Endometrial microvascular endothelial cells (primary cell): ENCODE measurements at regions not wholly inside any gene's neighbourhood (a gene's known extent, or its start where the extent isn't known, plus 50 kb on each side); places are given as distances from the start of the nearest gene placed in this dataset.

Source experiments
- in situ Hi-C: cut with HindIII; loops from 2 replicates; pipeline ENCODE4 v1.10.0; 2017; ENCODE audit warnings: low sequenced_read_pairs, low pct_unique_long_range_greater_than_20kb; ENCODE audit errors: inconsistent ontology term

- in situ Hi-C loops: no loop called here
These were observed 1073.3 kb downstream of the ADGRL2 start for GRCh38 chr1:82874041-82874440.

- in situ Hi-C loops: no loop called here
These were observed 1069.6 kb downstream of the ADGRL2 start for GRCh38 chr1:82870332-82870731.

GRCh38 chr1:82867781-82868180 is 1067.0 kb downstream of the ADGRL2 start:
- in situ Hi-C loops: no loop called here

GRCh38 chr1:82861749-82862148 is 1061.0 kb downstream of the ADGRL2 start:
- in situ Hi-C loops: no loop called here

- in situ Hi-C loops: no loop called here
These were observed 1057.3 kb downstream of the ADGRL2 start for GRCh38 chr1:82858031-82858430.

- in situ Hi-C loops: no loop called here
These were observed 1048.7 kb downstream of the ADGRL2 start for GRCh38 chr1:82849460-82849859.

GRCh38 chr1:82848043-82848442 is 1047.3 kb downstream of the ADGRL2 start:
- in situ Hi-C loops: no loop called here

GRCh38 chr1:82845866-82846265 is 1045.1 kb downstream of the ADGRL2 start:
- in situ Hi-C loops: no loop called here

GRCh38 chr1:82844911-82845827 is 1044.4 kb downstream of the ADGRL2 start:
- in situ Hi-C loops: no loop called here

- in situ Hi-C loops: no loop called here
These were observed 1043.7 kb downstream of the ADGRL2 start for GRCh38 chr1:82844447-82844846.

GRCh38 chr1:82843876-82844275 is 1043.1 kb downstream of the ADGRL2 start:
- in situ Hi-C loops: no loop called here

GRCh38 chr1:82840192-82840591 is 1039.5 kb downstream of the ADGRL2 start:
- in situ Hi-C loops: no loop called here

GRCh38 chr1:82837766-82838465 is 1037.2 kb downstream of the ADGRL2 start:
- in situ Hi-C loops: no loop called here

GRCh38 chr1:82836973-82837680 is 1036.4 kb downstream of the ADGRL2 start:
- in situ Hi-C loops: no loop called here

- in situ Hi-C loops: no loop called here
These were observed 1035.7 kb downstream of the ADGRL2 start for GRCh38 chr1:82836213-82836972.

- in situ Hi-C loops: no loop called here
These were observed 1030.1 kb downstream of the ADGRL2 start for GRCh38 chr1:82830690-82831380.

GRCh38 chr1:82829527-82829926 is 1028.8 kb downstream of the ADGRL2 start:
- in situ Hi-C loops: no loop called here

- in situ Hi-C loops: no loop called here
These were observed 1023.1 kb downstream of the ADGRL2 start for GRCh38 chr1:82823876-82824275.
